ENCODE measurements at regions not wholly inside any gene's neighbourhood (a gene's known extent, or its start where the extent isn't known, plus 50 kb on each side); places are given as distances from the start of the nearest gene placed in this dataset.
A peak's percentile ranks its signal among the peaks of the same experiment; 100 is the strongest.
"Not testable (repeated sequence)": the region's sequence is repeated elsewhere in the genome, so short reads cannot be mapped to it uniquely, and the experiment has no call there.

GRCh38 chr5:127192836-127193338 lies 97.7 kb upstream of the MEGF10 start:
- Histone ChIP-seq H3K27me3 (no peaks in the 10 kb centered on the region), H3K9me3 (ENCODE audit: low read depth) (no peaks in the 10 kb centered on the region), H4K20me1 (ENCODE audit: low read depth) (no peaks in the 10 kb centered on the region), H3K4me3 (no peak overlapping the region), H3K27ac (no peak overlapping the region), H3F3A (ENCODE audit: low read depth) (no peaks in the 10 kb centered on the region), H3K79me2 (ENCODE audit: low read depth) (no peaks in the 10 kb centered on the region), H3K4me2 (no peak overlapping the region), H3K36me3 (no peaks in the 10 kb centered on the region), H2AFZ (replicated peaks) (peak overlapping the region; percentile 18), H3K9ac (no peak overlapping the region), H3K4me1 (no peaks in the 10 kb centered on the region)
- no peaks in the 10 kb centered on the region for H3K9me3 Mint-ChIP-seq
- no peak overlapping the region for H3K4me3 Mint-ChIP-seq
- no peak for DNase-seq (ENCODE audit: low spot score)
- no peak overlapping the region for H3K27ac Mint-ChIP-seq
- TF ChIP-seq, protein P1, sequence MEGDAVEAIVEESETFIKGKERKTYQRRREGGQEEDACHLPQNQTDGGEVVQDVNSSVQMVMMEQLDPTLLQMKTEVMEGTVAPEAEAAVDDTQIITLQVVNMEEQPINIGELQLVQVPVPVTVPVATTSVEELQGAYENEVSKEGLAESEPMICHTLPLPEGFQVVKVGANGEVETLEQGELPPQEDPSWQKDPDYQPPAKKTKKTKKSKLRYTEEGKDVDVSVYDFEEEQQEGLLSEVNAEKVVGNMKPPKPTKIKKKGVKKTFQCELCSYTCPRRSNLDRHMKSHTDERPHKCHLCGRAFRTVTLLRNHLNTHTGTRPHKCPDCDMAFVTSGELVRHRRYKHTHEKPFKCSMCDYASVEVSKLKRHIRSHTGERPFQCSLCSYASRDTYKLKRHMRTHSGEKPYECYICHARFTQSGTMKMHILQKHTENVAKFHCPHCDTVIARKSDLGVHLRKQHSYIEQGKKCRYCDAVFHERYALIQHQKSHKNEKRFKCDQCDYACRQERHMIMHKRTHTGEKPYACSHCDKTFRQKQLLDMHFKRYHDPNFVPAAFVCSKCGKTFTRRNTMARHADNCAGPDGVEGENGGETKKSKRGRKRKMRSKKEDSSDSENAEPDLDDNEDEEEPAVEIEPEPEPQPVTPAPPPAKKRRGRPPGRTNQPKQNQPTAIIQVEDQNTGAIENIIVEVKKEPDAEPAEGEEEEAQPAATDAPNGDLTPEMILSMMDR (IDR thresholded peaks at IDR 0.05) = no peak
- no peak for TF ChIP-seq EZH2 (IDR thresholded peaks at IDR 0.05)
- no peak for TF ChIP-seq EZH2phosphoT487 (IDR thresholded peaks at IDR 0.05)
- H3K4me1 Mint-ChIP-seq = no peaks in the 10 kb centered on the region
- H3K36me3 Mint-ChIP-seq = no peaks in the 10 kb centered on the region
- H3K27me3 Mint-ChIP-seq (ENCODE audit: insufficient read depth, low read depth) = peaks cover 2% of the 10 kb centered on the region

DNA sequence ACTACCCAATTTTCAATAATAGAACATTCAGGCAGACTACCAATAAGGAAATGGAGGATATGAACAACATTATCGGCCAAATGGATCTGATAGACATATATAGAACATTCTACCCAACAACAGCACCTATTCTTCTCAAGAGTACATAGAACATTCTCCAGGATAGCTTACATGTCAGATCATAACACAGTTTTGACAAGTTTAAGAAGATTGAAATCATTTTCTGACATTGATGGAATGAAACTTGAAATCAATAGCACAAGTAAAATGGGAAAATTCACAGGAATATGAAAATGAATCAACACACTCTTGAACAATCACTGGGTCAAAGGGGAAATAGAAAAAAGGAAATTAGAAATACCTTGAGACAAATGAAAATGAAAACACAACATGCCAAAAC lies 94.6 kb upstream of the MEGF10 start:
- H3K9me3 Mint-ChIP-seq = peaks cover 16% of the 10 kb centered on the region
- no peaks in the 10 kb centered on the region for H4K20me1 ChIP-seq (ENCODE audit: low read depth)
- no peak overlapping the region for H3K27ac Mint-ChIP-seq
- no peak overlapping the region for H3K4me3 ChIP-seq
- no peaks in the 10 kb centered on the region for H3K79me2 ChIP-seq (ENCODE audit: low read depth)
- no peaks in the 10 kb centered on the region for H3K36me3 ChIP-seq
- H3K4me2 ChIP-seq = no peak overlapping the region
- no peak overlapping the region for H3K9ac ChIP-seq
- H3K27ac ChIP-seq = no peak overlapping the region
- H2AFZ ChIP-seq (replicated peaks) = no peak overlapping the region
- no peak overlapping the region for H3K4me3 Mint-ChIP-seq
- H3K4me1 Mint-ChIP-seq = no peaks in the 10 kb centered on the region
- H3K36me3 Mint-ChIP-seq = no peaks in the 10 kb centered on the region
- TF ChIP-seq EZH2 (IDR thresholded peaks at IDR 0.05) (no peak), EZH2phosphoT487 (IDR thresholded peaks at IDR 0.05) (no peak)
- TF ChIP-seq, protein P1 (IDR thresholded peaks at IDR 0.05) = no peak
- H3F3A ChIP-seq (ENCODE audit: low read depth) = no peaks in the 10 kb centered on the region
- H3K27me3 Mint-ChIP-seq (ENCODE audit: insufficient read depth, low read depth) = peaks cover 4% of the 10 kb centered on the region
- H3K27me3 ChIP-seq = no peaks in the 10 kb centered on the region
- no peaks in the 10 kb centered on the region for H3K4me1 ChIP-seq
- no peaks in the 10 kb centered on the region for H3K9me3 ChIP-seq (ENCODE audit: low read depth)
- DNase-seq (ENCODE audit: low spot score) = no peak

DNA sequence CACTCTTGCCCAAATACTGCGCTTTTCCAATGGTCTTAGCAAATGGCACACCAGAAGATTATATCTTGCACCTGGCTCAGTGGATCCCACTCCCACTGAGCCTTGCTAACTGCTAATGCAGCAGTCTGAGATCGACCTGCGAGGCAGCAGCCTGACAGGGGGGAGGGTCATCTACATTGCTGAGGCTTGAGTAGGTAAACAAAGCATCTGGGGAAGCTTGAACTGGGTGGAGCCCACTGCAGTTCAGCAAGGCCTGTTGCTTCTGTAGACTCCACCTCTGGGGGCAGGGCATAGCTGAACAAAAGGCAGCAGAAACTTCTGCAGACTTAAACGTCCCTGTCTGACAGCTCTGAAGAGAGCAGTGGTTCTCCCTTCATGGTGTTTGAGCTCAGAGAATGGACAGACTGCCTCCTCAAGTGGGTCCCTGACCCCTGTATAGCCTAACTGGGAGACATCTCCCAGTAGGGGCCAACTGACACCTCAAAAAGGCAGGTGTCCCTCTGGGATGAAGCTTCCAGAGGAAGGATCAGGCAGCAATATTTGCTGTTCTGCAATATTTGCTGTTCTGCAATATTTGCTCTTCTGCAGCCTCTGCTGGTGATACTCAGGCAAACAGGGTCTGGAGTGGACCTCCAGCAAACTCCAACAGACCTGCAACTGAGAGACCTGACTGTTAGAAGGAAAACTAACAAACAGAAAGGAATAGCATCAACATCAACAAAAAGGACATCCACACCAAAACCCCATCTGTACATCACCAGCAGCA lies 93.0 kb upstream of the MEGF10 start:
- H3K4me2 ChIP-seq; H3K4me1 Mint-ChIP-seq; H3K36me3 Mint-ChIP-seq; H4K20me1 ChIP-seq (ENCODE audit: low read depth); H3K27me3 Mint-ChIP-seq (ENCODE audit: insufficient read depth, low read depth); H3K9ac ChIP-seq; H3K27ac ChIP-seq; H3F3A ChIP-seq (ENCODE audit: low read depth); H3K4me3 ChIP-seq; H3K4me1 ChIP-seq; H3K27me3 ChIP-seq; H3K9me3 ChIP-seq (ENCODE audit: low read depth); H3K36me3 ChIP-seq; H3K4me3 Mint-ChIP-seq; H3K27ac Mint-ChIP-seq; H3K79me2 ChIP-seq (ENCODE audit: low read depth): not testable (repeated sequence)
- peak overlapping the region; percentile 72 for H2AFZ ChIP-seq (replicated peaks)
- peak; percentile 20 for DNase-seq (ENCODE audit: low spot score)
- H3K9me3 Mint-ChIP-seq = peaks cover 21% of the 10 kb centered on the region

DNA sequence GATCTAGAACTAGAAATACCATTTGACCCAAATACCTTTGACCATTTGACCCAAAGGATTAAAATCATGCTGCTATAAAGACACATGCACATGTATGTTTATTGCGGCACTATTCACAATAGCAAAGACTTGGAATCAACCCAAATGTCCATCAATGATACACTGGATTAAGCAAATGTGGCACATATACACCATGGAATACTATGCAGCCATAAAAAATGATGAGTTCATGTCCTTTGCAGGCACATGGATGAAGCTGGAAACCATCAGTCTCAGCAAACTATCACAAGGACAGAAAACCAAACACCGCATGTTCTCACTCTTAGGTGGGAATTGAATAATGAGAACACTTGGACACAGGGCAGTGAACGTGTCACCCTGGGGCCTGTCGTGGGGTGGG lies 87.9 kb upstream of the MEGF10 start:
- not testable (repeated sequence) for H3K4me1 Mint-ChIP-seq; H3K9ac ChIP-seq; H4K20me1 ChIP-seq (ENCODE audit: low read depth); H3K27me3 ChIP-seq; H3K4me3 ChIP-seq; H3K4me1 ChIP-seq; H3K36me3 ChIP-seq; H3K4me3 Mint-ChIP-seq; H3K79me2 ChIP-seq (ENCODE audit: low read depth); H2AFZ ChIP-seq (replicated peaks); H3K9me3 ChIP-seq (ENCODE audit: low read depth); H3K36me3 Mint-ChIP-seq; H3F3A ChIP-seq (ENCODE audit: low read depth); H3K27ac ChIP-seq; DNase-seq (ENCODE audit: low spot score); H3K27me3 Mint-ChIP-seq (ENCODE audit: insufficient read depth, low read depth); H3K4me2 ChIP-seq; H3K27ac Mint-ChIP-seq
- H3K9me3 Mint-ChIP-seq = peaks cover 21% of the 10 kb centered on the region

All from neural progenitor cell (in vitro differentiated cells).